Thyroid gland (tissue), 4 donors: ENCODE measurements at regions not wholly inside any gene's neighbourhood (a gene's known extent, or its start where the extent isn't known, plus 50 kb on each side); places are given as distances from the start of the nearest gene placed in this dataset.

Experiments used
- POLR2A ChIP-seq, 2 donors: fragments of 450-650 bp; IDR thresholded peaks; one replicate each; pipeline ENCODE4 v1.6.1; 2017; ENCODE audit warnings: antibody characterized with exemption in 2 of 2, mild to moderate bottlenecking in 2 of 2, moderate library complexity in 1 of 2
- TF ChIP-seq, protein P1 (sequence below), 6 experiments: fragments of 200-600 bp in 3 of 6; fragments of 450-650 bp in 3 of 6; sonication (generic) in 3 of 6; IDR thresholded peaks; one replicate each; pipeline ENCODE4 v1.5.1; 2016 to 2019; ENCODE audit warnings: antibody characterized with exemption in 6 of 6, mild to moderate bottlenecking in 2 of 6, inconsistent platforms in 1 of 6, moderate library complexity in 1 of 6

DNA sequence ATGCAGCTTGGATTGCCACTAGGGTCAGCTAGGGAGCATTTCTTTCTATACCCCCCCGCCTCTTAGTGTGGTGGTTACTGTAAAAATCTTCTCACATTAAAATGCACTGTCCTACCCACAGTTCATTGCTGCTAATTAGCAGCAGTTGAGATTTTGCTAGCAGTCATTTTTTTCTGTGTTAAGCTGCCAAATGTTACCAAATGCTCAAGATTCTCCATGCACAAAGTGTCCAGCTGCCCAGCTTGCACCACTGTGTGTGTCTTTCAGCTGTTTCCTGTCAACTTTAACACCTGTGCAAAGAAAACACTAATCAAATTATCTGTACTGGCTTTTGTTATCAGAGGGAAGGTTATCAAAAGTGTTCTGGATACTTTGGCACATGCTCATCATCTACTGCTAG lies 679.3 kb downstream of the NR4A2 start:
- TF ChIP-seq, protein P1, sequence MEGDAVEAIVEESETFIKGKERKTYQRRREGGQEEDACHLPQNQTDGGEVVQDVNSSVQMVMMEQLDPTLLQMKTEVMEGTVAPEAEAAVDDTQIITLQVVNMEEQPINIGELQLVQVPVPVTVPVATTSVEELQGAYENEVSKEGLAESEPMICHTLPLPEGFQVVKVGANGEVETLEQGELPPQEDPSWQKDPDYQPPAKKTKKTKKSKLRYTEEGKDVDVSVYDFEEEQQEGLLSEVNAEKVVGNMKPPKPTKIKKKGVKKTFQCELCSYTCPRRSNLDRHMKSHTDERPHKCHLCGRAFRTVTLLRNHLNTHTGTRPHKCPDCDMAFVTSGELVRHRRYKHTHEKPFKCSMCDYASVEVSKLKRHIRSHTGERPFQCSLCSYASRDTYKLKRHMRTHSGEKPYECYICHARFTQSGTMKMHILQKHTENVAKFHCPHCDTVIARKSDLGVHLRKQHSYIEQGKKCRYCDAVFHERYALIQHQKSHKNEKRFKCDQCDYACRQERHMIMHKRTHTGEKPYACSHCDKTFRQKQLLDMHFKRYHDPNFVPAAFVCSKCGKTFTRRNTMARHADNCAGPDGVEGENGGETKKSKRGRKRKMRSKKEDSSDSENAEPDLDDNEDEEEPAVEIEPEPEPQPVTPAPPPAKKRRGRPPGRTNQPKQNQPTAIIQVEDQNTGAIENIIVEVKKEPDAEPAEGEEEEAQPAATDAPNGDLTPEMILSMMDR (IDR thresholded peaks at IDR 0.05) = no peak
- TF ChIP-seq POLR2A (IDR thresholded peaks at IDR 0.05) = no peak
